ENCODE measurements at regions not wholly inside any gene's neighbourhood (a gene's known extent, or its start where the extent isn't known, plus 50 kb on each side); places are given as distances from the start of the nearest gene placed in this dataset.

- H3K4me3 ChIP-seq = no peak overlapping the region
- TF ChIP-seq, protein P1, sequence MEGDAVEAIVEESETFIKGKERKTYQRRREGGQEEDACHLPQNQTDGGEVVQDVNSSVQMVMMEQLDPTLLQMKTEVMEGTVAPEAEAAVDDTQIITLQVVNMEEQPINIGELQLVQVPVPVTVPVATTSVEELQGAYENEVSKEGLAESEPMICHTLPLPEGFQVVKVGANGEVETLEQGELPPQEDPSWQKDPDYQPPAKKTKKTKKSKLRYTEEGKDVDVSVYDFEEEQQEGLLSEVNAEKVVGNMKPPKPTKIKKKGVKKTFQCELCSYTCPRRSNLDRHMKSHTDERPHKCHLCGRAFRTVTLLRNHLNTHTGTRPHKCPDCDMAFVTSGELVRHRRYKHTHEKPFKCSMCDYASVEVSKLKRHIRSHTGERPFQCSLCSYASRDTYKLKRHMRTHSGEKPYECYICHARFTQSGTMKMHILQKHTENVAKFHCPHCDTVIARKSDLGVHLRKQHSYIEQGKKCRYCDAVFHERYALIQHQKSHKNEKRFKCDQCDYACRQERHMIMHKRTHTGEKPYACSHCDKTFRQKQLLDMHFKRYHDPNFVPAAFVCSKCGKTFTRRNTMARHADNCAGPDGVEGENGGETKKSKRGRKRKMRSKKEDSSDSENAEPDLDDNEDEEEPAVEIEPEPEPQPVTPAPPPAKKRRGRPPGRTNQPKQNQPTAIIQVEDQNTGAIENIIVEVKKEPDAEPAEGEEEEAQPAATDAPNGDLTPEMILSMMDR (IDR thresholded peaks at IDR 0.05) = no peak
- no peak for TF ChIP-seq POLR2A (IDR thresholded peaks at IDR 0.05)
- WGBS, 2 donors = 18 to 38% methylated on average over 2 to 3 of the region's 3 CpGs
- no peaks in the 10 kb centered on the region for H3K9me3 ChIP-seq
- intact Hi-C loops (cut with DNase I) = no loop called here
- H3K4me1 ChIP-seq = no peaks in the 10 kb centered on the region
- H3K36me3 ChIP-seq = no peaks in the 10 kb centered on the region
- DNase-seq = no peak
- no peaks in the 10 kb centered on the region for H3K27me3 ChIP-seq
- H3K27ac ChIP-seq = no peak overlapping the region
Observed at GRCh38 chr19:31666126-31666525, 316.9 kb upstream of the TSHZ3 start.

- Histone ChIP-seq H3K27ac (no peak overlapping the region), H3K4me1 (no peaks in the 10 kb centered on the region), H3K4me3 (no peak overlapping the region), H3K27me3 (no peaks in the 10 kb centered on the region), H3K9me3 (no peaks in the 10 kb centered on the region), H3K36me3 (no peaks in the 10 kb centered on the region)
- 72% methylated on average over 3 to 4 of the region's 4 CpGs for WGBS, 2 donors
- DNase-seq = no peak
- intact Hi-C loops (cut with DNase I) = no loop called here
- TF ChIP-seq POLR2A (IDR thresholded peaks at IDR 0.05) = no peak
- TF ChIP-seq, protein P1 (IDR thresholded peaks at IDR 0.05) = no peak
Observed at GRCh38 chr19:31667106-31667505, 317.9 kb upstream of the TSHZ3 start.

GRCh38 chr19:31668921-31669320 is 319.7 kb upstream of the TSHZ3 start:
- no peaks in the 10 kb centered on the region for H3K4me1 ChIP-seq
- no peak for TF ChIP-seq POLR2A (IDR thresholded peaks at IDR 0.05)
- TF ChIP-seq, protein P1 (IDR thresholded peaks at IDR 0.05) = no peak
- H3K4me3 ChIP-seq = no peak overlapping the region
- no peak overlapping the region for H3K27ac ChIP-seq
- 74 to 86% methylated on average over 4 of the region's 4 CpGs for WGBS, 2 donors
- no peaks in the 10 kb centered on the region for H3K27me3 ChIP-seq
- no peaks in the 10 kb centered on the region for H3K36me3 ChIP-seq
- H3K9me3 ChIP-seq = no peaks in the 10 kb centered on the region
- no peak for DNase-seq
- intact Hi-C loops (cut with DNase I) = no loop called here

DNA sequence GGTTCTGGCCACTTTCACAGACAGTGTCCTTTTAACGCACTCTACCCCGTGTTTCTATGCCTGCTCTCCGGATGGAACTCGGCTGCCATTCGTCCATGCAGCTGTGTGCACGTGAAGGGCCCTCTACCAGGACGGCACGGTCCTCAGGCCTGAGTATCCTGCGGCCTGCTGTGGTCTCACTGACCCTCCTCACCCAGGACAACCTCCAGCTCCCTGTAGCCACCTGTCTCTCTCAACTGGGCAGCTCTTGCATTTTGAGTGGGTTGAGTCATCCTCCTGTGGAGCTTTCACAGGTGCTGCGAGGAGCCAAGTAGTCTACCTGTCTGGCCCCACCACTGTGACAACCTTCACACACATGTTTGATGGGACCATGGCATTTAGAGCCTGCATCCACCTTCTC is 321.7 kb upstream of the TSHZ3 start:
- Histone ChIP-seq H3K4me3 (no peak overlapping the region), H3K36me3 (no peaks in the 10 kb centered on the region), H3K9me3 (no peaks in the 10 kb centered on the region), H3K27ac (no peak overlapping the region), H3K4me1 (no peaks in the 10 kb centered on the region), H3K27me3 (no peaks in the 10 kb centered on the region)
- 80 to 100% methylated on average over 3 of the region's 10 CpGs for WGBS, 2 donors
- DNase-seq = no peak
- TF ChIP-seq POLR2A (IDR thresholded peaks at IDR 0.05) = no peak
- TF ChIP-seq, protein P1 (IDR thresholded peaks at IDR 0.05) = no peak
- intact Hi-C loops (cut with DNase I) = no loop called here

DNA sequence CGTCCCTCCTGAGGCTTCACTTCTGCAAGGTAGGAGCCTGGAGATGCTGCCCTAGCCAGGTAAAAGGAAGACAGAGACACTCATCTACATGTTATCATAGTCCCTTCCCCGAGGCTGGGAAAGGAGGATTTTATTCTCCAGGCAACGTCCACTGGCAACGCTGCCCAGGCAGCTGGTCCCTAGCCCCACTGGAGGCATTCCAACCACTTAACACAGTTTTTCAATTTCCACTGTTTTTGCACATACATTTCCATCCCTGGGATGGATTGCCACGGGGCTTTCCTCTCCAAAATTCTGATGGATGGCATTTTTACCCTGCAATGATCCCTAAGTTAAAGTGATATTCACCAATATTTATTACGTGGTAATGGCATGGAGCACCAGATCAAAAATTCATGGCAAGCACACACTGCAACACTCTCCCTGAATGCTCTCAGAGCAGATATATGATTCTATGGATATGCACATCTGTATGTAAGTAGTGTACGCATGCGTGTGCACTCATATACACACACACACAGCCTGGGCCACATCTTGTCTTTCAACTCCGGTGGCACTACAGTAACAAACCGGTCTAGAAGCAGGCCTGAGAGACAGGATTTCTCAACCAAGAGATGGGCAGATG is 322.3 kb upstream of the TSHZ3 start:
- Histone ChIP-seq H3K4me3 (no peak overlapping the region), H3K9me3 (no peaks in the 10 kb centered on the region), H3K27me3 (no peaks in the 10 kb centered on the region), H3K27ac (no peak overlapping the region), H3K4me1 (no peaks in the 10 kb centered on the region), H3K36me3 (no peaks in the 10 kb centered on the region)
- 72 to 79% methylated on average over 6 to 8 of the region's 10 CpGs for WGBS, 2 donors
- TF ChIP-seq POLR2A (IDR thresholded peaks at IDR 0.05) = no peak
- TF ChIP-seq, protein P1 (IDR thresholded peaks at IDR 0.05) = no peak
- intact Hi-C loops (cut with DNase I) = no loop called here
- no peak for DNase-seq
